Chondrocyte (in vitro differentiated cells): ENCODE measurements at regions not wholly inside any gene's neighbourhood (a gene's known extent, or its start where the extent isn't known, plus 50 kb on each side); places are given as distances from the start of the nearest gene placed in this dataset.
A peak's percentile ranks its signal among the peaks of the same experiment; 100 is the strongest.

ENCODE experiments used
- DNase-seq: peaks from one replicate; pipeline ENCODE4 v3.0.0; 2021; ENCODE audit warnings: mixed read lengths, low spot score
- H3K27ac Mint-ChIP-seq: one replicate; pipeline ENCODE4 v1.8.0; 2021; ENCODE audit warnings: mild to moderate bottlenecking, moderate library complexity, mixed read lengths; ENCODE audit not compliant: unreplicated experiment
- H3K27me3 Mint-ChIP-seq: 2 replicates; pipeline ENCODE4 v1.8.0; 2021; ENCODE audit warnings: low read depth, mixed read lengths
- H3K36me3 Mint-ChIP-seq: 2 replicates; pipeline ENCODE4 v1.8.0; 2021; ENCODE audit warnings: low read depth, mixed read lengths
- H3K4me1 Mint-ChIP-seq: 2 replicates; pipeline ENCODE4 v1.8.0; 2021; ENCODE audit warnings: low read depth, mild to moderate bottlenecking, mixed read lengths
- H3K4me3 Mint-ChIP-seq: one replicate; pipeline ENCODE4 v1.8.0; 2021; ENCODE audit warnings: mild to moderate bottlenecking, moderate library complexity, mixed read lengths; ENCODE audit not compliant: unreplicated experiment
- H3K9me3 Mint-ChIP-seq: 2 replicates; pipeline ENCODE4 v1.8.0; 2021; ENCODE audit warnings: low read depth, mixed read lengths
- CTCF ChIP-seq: fragments of 200-600 bp; sonication (generic); IDR thresholded peaks from 2 replicates; pipeline ENCODE4 v1.5.0; 2021; ENCODE audit warnings: antibody characterized with exemption, mild to moderate bottlenecking, moderate library complexity

GRCh38 chr7:10798044-10798443 is 175.6 kb upstream of the PHF14 start:
- Mint-ChIP-seq H3K4me3 (no peak overlapping the region), H3K4me1 (peaks cover 27% of the 10 kb centered on the region), H3K9me3 (peaks cover 3% of the 10 kb centered on the region), H3K27me3 (no peaks in the 10 kb centered on the region), H3K27ac (peak overlapping the region; percentile 42), H3K36me3 (no peaks in the 10 kb centered on the region)
- DNase-seq: no peak
- no peak for TF ChIP-seq CTCF

DNA sequence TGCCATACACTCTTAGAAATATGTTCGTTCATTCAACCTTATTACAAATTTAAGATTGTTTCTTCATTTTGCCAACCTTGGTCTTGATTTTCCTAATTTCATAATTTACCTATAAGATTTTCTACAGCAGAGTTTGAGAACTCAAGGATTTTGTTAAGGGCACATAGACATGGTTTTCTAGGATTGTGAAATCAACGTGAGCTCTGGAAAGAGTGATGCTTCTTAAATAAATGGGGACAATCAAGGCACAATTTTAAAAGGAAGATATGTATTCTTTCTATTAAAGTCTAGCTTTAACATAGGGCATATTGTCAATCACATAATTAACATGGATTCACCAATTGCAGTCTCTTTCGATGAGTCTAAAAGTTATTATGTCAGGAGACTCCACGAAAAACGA is 174.2 kb upstream of the PHF14 start:
- DNase-seq: no peak
- Mint-ChIP-seq H3K4me1 (peaks cover 28% of the 10 kb centered on the region), H3K4me3 (no peak overlapping the region), H3K27ac (no peak overlapping the region), H3K36me3 (no peaks in the 10 kb centered on the region), H3K27me3 (no peaks in the 10 kb centered on the region), H3K9me3 (peaks cover 3% of the 10 kb centered on the region)
- TF ChIP-seq CTCF: no peak

GRCh38 chr7:10802011-10802410 is 171.7 kb upstream of the PHF14 start:
- H3K4me3 Mint-ChIP-seq: no peak overlapping the region
- H3K36me3 Mint-ChIP-seq: no peaks in the 10 kb centered on the region
- H3K4me1 Mint-ChIP-seq: peaks cover 26% of the 10 kb centered on the region
- no peaks in the 10 kb centered on the region for H3K9me3 Mint-ChIP-seq
- DNase-seq: no peak
- H3K27me3 Mint-ChIP-seq: no peaks in the 10 kb centered on the region
- TF ChIP-seq CTCF: no peak
- peak overlapping the region; percentile 22 for H3K27ac Mint-ChIP-seq

- no peak for TF ChIP-seq CTCF
- Mint-ChIP-seq H3K9me3 (no peaks in the 10 kb centered on the region), H3K36me3 (no peaks in the 10 kb centered on the region), H3K4me3 (no peak overlapping the region), H3K27me3 (no peaks in the 10 kb centered on the region), H3K4me1 (peaks cover 23% of the 10 kb centered on the region), H3K27ac (peak overlapping the region; percentile 72)
- DNase-seq: no peak
Measured at GRCh38 chr7:10802526-10802925, 171.1 kb upstream of the PHF14 start.

DNA sequence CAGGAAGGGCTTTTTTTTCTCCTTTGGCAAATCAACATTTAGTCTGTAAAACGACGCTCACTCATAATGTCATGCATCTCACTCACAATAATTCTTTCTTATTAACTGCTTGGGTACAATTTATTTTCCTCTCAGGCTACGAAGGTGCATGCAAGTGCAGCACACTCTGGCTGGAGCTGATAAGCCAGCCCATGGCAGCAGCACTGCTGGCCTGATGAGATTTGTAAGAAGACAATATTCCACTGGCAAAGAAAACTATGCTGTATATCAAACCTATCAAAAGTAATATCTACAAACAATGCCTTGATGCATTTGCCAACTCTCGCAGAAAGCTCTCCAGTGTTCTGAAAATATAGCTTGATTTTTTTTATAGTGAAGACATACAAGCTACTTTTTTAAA is 170.0 kb upstream of the PHF14 start:
- H3K4me3 Mint-ChIP-seq: no peak overlapping the region
- H3K36me3 Mint-ChIP-seq: peaks cover 1% of the 10 kb centered on the region
- peaks cover 13% of the 10 kb centered on the region for H3K4me1 Mint-ChIP-seq
- H3K27me3 Mint-ChIP-seq: peaks cover 3% of the 10 kb centered on the region
- no peak for DNase-seq
- H3K27ac Mint-ChIP-seq: no peak overlapping the region
- H3K9me3 Mint-ChIP-seq: peaks cover 2% of the 10 kb centered on the region
- TF ChIP-seq CTCF: no peak
